B cell (primary cell): ENCODE measurements at regions not wholly inside any gene's neighbourhood (a gene's known extent, or its start where the extent isn't known, plus 50 kb on each side); places are given as distances from the start of the nearest gene placed in this dataset.

ENCODE experiments used
- ATAC-seq: fragments of 200-7000 bp; cut with Tn5 transposase; one replicate; pipeline ENCODE4 v1.10.0; 2021; ENCODE audit warnings: low read depth, mild to moderate bottlenecking, moderate number of reproducible peaks, moderate library complexity
- CTCF ChIA-PET: fragments of 350-600 bp; sonication (Branson Sonifier 250); formaldehyde crosslinking; loops from one replicate; lab custom pipeline; 2021; ENCODE audit warnings: antibody characterized with exemption, inconsistent platforms; lab: Charles Lee
- POLR2A ChIA-PET: fragments of 350-600 bp; sonication (Branson Sonifier 250); formaldehyde crosslinking; loops from one replicate; lab custom pipeline; 2021; ENCODE audit warnings: antibody characterized with exemption; lab: Charles Lee
- DNase-seq: peaks from one replicate; pipeline ENCODE4 v3.0.0; 2013
- H2AFZ ChIP-seq: 2 replicates; pipeline ENCODE4 v1.6.1; 2012; ENCODE audit warnings: mild to moderate bottlenecking, low read depth, low read length; ENCODE audit not compliant: insufficient read depth, poor library complexity, severe bottlenecking
- H3K27ac ChIP-seq, 2 donors: 1 replicate in 1 of 2; 2 replicates in 1 of 2; pipeline ENCODE4 v1.5.1; 2012 to 2013; ENCODE audit warnings: low read length in 2 of 2, mild to moderate bottlenecking in 2 of 2, moderate library complexity in 1 of 2
- H3K27me3 ChIP-seq, 4 experiments: fragments of 200-600 bp in 1 of 4; sonication (generic) in 1 of 4; replicated peaks in 1 of 4; 1 replicate in 2 of 4; 2 replicates in 2 of 4; pipeline versions ENCODE4 v1.6.1 to v1.7.0; 2013 to 2016; ENCODE audit warnings: low read length in 3 of 4, mild to moderate bottlenecking in 2 of 4, mixed read lengths in 1 of 4, moderate library complexity in 1 of 4; ENCODE audit not compliant: insufficient read depth in 4 of 4, control insufficient read depth in 3 of 4; ENCODE audit errors: control extremely low read depth in 1 of 4
- H3K36me3 ChIP-seq, 2 experiments: replicated peaks in 1 of 2; 1 replicate in 1 of 2; 2 replicates in 1 of 2; pipeline versions ENCODE4 v1.6.1 to v1.7.1; 2013; ENCODE audit warnings: low read length in 1 of 2; ENCODE audit not compliant: insufficient read depth in 2 of 2, control insufficient read depth in 1 of 2; ENCODE audit errors: control extremely low read depth in 1 of 2, extremely low read depth in 1 of 2
- H3K4me1 ChIP-seq, 2 donors: fragments of 200-600 bp in 1 of 2; sonication (generic) in 1 of 2; 1 replicate in 1 of 2; 2 replicates in 1 of 2; pipeline versions ENCODE4 v1.5.1 to v1.6.1; 2013 to 2017; ENCODE audit warnings: low read length in 2 of 2; ENCODE audit not compliant: control insufficient read depth in 2 of 2, insufficient read depth in 2 of 2
- H3K4me2 ChIP-seq: replicated peaks from 2 replicates; pipeline ENCODE3; 2012; ENCODE audit warnings: mild to moderate bottlenecking, low read depth, low read length; ENCODE audit not compliant: poor library complexity, severe bottlenecking
- H3K4me3 ChIP-seq, 5 experiments: fragments of 200-600 bp in 1 of 5; sonication (generic) in 1 of 5; 1 replicate in 3 of 5; 2 replicates in 2 of 5; pipeline versions ENCODE4 v1.5.1 to v1.7.0; 2011 to 2016; ENCODE audit warnings: low read length in 4 of 5, mild to moderate bottlenecking in 4 of 5, low read depth in 2 of 5, control low read depth in 1 of 5, moderate library complexity in 1 of 5; ENCODE audit not compliant: insufficient read depth in 1 of 5; ENCODE audit errors: control extremely low read depth in 1 of 5, extremely low read depth in 1 of 5
- H3K79me2 ChIP-seq: fragments of 200-600 bp; sonication (generic); one replicate; pipeline ENCODE4 v1.6.0; 2016; ENCODE audit warnings: low read length; ENCODE audit not compliant: control insufficient read depth, insufficient read depth
- H3K9ac ChIP-seq: fragments of 200-600 bp; sonication (generic); 2 replicates; pipeline ENCODE4 v1.6.1; 2017; ENCODE audit warnings: mild to moderate bottlenecking, low read length, moderate library complexity
- H3K9me3 ChIP-seq, 3 donors: one replicate each; pipeline versions ENCODE4 v1.6.1 to v1.7.1; 2013; ENCODE audit warnings: low read length in 2 of 3; ENCODE audit not compliant: control insufficient read depth in 2 of 3, insufficient read depth in 1 of 3; ENCODE audit errors: control extremely low read depth in 1 of 3
- H4K20me1 ChIP-seq: 2 replicates; pipeline ENCODE4 v1.6.0; 2012; ENCODE audit warnings: mild to moderate bottlenecking, low read length; ENCODE audit not compliant: insufficient read depth, control insufficient read depth, poor library complexity, severe bottlenecking
- H3K27ac Mint-ChIP-seq: one replicate; pipeline ENCODE4 v1.8.0; 2021; ENCODE audit warnings: mixed read lengths
- H3K27me3 Mint-ChIP-seq: one replicate; pipeline ENCODE4 v1.8.0; 2021; ENCODE audit warnings: mixed read lengths
- H3K4me1 Mint-ChIP-seq: one replicate; pipeline ENCODE4 v1.8.0; 2021; ENCODE audit warnings: mixed read lengths
- H3K4me3 Mint-ChIP-seq: one replicate; pipeline ENCODE4 v1.8.0; 2021; ENCODE audit warnings: mixed read lengths
- H3K9me3 Mint-ChIP-seq: one replicate; pipeline ENCODE4 v1.8.0; 2022; ENCODE audit warnings: mixed read lengths; ENCODE audit not compliant: insufficient read depth
- EZH2 ChIP-seq: IDR thresholded peaks from 2 replicates; pipeline ENCODE4 v1.6.1; 2012; ENCODE audit warnings: borderline replicate concordance, low read depth, mild to moderate bottlenecking, moderate library complexity, low read length; ENCODE audit not compliant: insufficient read depth, poor library complexity, severe bottlenecking
- WGBS: methylation state at CpG from one replicate; pipeline ENCODE4 v1.1.5; 2013; ENCODE audit warnings: missing lambda C conversion rate; ENCODE audit not compliant: insufficient coverage; 5-methylcytosine and 5-hydroxymethylcytosine counted together
- intact Hi-C: fragments of 100-400 bp; cut with micrococcal nuclease; formaldehyde crosslinking; loops from one replicate; pipeline ENCODE4 v1.10.0; 2022
- TF ChIP-seq, protein P1 (sequence below): fragments of 200-600 bp; IDR thresholded peaks from one replicate; pipeline ENCODE4 v1.8.0; 2022; ENCODE audit warnings: antibody characterized with exemption, mild to moderate bottlenecking

DNA sequence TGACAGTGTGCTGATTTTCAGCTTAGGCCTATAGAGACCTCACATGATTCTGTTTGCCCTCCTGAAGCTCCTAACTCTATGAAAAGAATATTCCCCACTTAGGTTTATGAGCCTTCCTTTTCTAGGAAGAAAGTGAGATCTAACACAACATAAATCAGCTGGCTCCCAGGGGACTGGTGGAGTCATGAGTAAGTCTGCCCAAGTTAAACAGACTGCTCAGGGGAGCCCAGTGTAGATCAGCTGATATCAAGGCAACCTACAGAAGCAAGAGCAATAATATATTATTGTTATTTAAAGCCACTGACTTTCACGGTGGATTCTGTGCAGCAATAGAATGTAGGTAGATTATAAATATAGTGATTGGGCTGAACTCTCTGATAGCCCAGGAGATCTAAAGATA is 1978.6 kb upstream of the CDH6 start:
- TF ChIP-seq EZH2 = no peak
- TF ChIP-seq, protein P1, sequence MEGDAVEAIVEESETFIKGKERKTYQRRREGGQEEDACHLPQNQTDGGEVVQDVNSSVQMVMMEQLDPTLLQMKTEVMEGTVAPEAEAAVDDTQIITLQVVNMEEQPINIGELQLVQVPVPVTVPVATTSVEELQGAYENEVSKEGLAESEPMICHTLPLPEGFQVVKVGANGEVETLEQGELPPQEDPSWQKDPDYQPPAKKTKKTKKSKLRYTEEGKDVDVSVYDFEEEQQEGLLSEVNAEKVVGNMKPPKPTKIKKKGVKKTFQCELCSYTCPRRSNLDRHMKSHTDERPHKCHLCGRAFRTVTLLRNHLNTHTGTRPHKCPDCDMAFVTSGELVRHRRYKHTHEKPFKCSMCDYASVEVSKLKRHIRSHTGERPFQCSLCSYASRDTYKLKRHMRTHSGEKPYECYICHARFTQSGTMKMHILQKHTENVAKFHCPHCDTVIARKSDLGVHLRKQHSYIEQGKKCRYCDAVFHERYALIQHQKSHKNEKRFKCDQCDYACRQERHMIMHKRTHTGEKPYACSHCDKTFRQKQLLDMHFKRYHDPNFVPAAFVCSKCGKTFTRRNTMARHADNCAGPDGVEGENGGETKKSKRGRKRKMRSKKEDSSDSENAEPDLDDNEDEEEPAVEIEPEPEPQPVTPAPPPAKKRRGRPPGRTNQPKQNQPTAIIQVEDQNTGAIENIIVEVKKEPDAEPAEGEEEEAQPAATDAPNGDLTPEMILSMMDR = no peak
- Histone ChIP-seq H3K79me2 (no peaks in the 10 kb centered on the region), H3K27me3 (no peaks in the 10 kb centered on the region), H3K4me1 (no peaks in the 10 kb centered on the region), H3K4me3 (no peak overlapping the region), H3K27ac (no peak overlapping the region), H4K20me1 (no peaks in the 10 kb centered on the region), H3K4me2 (no peak overlapping the region), H2AFZ (no peak overlapping the region), H3K36me3 (no peaks in the 10 kb centered on the region), H3K9ac (no peak overlapping the region), H3K9me3 (no peaks in the 10 kb centered on the region)
- WGBS = no CpG with 5 or more reads among the region's 1 CpG
- ATAC-seq = no peak
- Mint-ChIP-seq H3K4me3 (no peak overlapping the region), H3K9me3 (peaks cover 3% of the 10 kb centered on the region), H3K27me3 (no peaks in the 10 kb centered on the region), H3K27ac (no peak overlapping the region), H3K4me1 (no peaks in the 10 kb centered on the region)
- ChIA-PET CTCF (no interaction called here), POLR2A (no interaction called here)
- DNase-seq = no peak
- intact Hi-C loops = no loop called here

DNA sequence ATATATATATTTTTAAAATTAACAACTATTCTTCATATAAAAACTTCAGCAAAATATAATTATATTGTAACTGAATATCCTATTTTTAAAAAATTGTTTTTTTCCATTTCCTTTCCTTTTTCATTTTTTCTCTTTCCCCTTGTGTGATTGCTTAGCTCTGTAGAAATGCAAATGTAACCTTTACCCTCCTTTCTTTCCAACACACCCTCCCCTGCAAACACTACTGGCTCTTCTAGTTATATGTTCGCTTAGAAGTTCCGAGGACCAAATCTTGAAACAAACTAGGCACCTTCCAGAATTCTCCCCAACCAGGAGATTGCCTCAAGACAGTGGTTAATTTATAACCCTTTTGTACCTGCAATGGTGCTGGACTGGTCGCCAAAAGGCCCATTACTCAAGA is 1980.0 kb upstream of the CDH6 start:
- WGBS = 94% methylated on average over 3 of the region's 3 CpGs
- CTCF ChIA-PET = no interaction called here
- no peaks in the 10 kb centered on the region for H3K79me2 ChIP-seq
- ATAC-seq (no peak), DNase-seq (no peak)
- H4K20me1 ChIP-seq = no peaks in the 10 kb centered on the region
- Mint-ChIP-seq H3K27me3 (no peaks in the 10 kb centered on the region), H3K4me3 (no peak overlapping the region), H3K4me1 (no peaks in the 10 kb centered on the region), H3K27ac (no peak overlapping the region), H3K9me3 (peaks cover 8% of the 10 kb centered on the region)
- no peak overlapping the region for H3K4me2 ChIP-seq
- no peaks in the 10 kb centered on the region for H3K9me3 ChIP-seq
- no peak for TF ChIP-seq EZH2
- TF ChIP-seq, protein P1 = no peak
- H3K36me3 ChIP-seq = no peaks in the 10 kb centered on the region
- H3K9ac ChIP-seq = no peak overlapping the region
- intact Hi-C loops = no loop called here
- H3K4me3 ChIP-seq = no peak overlapping the region
- no peaks in the 10 kb centered on the region for H3K27me3 ChIP-seq
- H3K27ac ChIP-seq = no peak overlapping the region
- H3K4me1 ChIP-seq = no peaks in the 10 kb centered on the region
- POLR2A ChIA-PET = no interaction called here
- no peak overlapping the region for H2AFZ ChIP-seq
